ENCODE measurements at regions not wholly inside any gene's neighbourhood (a gene's known extent, or its start where the extent isn't known, plus 50 kb on each side); places are given as distances from the start of the nearest gene placed in this dataset.

- TF ChIP-seq CTCF (IDR thresholded peaks at IDR 0.05) (no peak), EP300 (IDR thresholded peaks at IDR 0.05) (no peak)
Measured at GRCh38 chr21:31786164-31786920, 54.4 kb upstream of the SCAF4 start.
